ENCODE measurements at regions not wholly inside any gene's neighbourhood (a gene's known extent, or its start where the extent isn't known, plus 50 kb on each side); places are given as distances from the start of the nearest gene placed in this dataset.

DNA sequence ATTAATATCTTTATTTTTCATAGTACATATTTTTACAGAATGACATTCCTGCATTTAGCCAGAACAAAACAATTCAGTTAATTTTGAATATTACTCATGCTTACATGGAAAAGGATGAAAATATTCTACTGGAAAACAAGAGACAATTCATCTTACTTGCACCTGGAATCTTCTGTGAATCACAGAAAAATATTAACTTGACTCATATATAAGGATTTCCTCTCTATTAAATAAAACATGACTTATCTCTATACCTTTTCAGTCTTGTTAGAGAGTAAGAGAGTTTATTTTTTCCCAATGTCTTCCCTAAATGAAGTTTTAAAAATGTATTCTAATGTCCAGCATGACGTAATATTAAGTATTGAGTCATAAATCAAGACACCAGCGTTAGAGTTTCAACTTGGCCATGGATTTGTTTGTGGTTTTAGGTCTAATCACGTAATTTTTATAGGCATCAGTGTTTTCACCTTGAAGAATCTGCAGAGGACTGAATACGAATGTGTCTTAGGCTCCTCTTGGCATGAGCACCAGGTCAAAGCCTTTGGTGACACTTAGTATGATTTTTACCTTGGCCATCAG, 445.1 kb upstream of the JAG1 start:
- Mint-ChIP-seq H3K9me3 (no peaks in the 10 kb centered on the region), H3K4me3 (no peak overlapping the region), H3K27me3 (ENCODE audit: insufficient read depth, low read depth, poor library complexity) (no peaks in the 10 kb centered on the region), H3K4me1 (no peaks in the 10 kb centered on the region), H3K36me3 (ENCODE audit: low read depth) (no peaks in the 10 kb centered on the region), H3K27ac (no peak overlapping the region)
- H4K20me1 ChIP-seq (replicated peaks; ENCODE audit: insufficient read depth): no peaks in the 10 kb centered on the region
- no peaks in the 10 kb centered on the region for H3K79me2 ChIP-seq (replicated peaks; ENCODE audit: insufficient read depth)
- H3K27me3 ChIP-seq (ENCODE audit: insufficient read depth): no peaks in the 10 kb centered on the region
- no peaks in the 10 kb centered on the region for H3F3A ChIP-seq (replicated peaks; ENCODE audit: low read depth)
- no peak overlapping the region for H3K4me2 ChIP-seq
- TF ChIP-seq EZH2phosphoT487 (IDR thresholded peaks at IDR 0.05; ENCODE audit: unreplicated experiment) (no peak), STAT1 (IDR thresholded peaks at IDR 0.05; ENCODE audit: unreplicated experiment) (no peak), EZH2 (IDR thresholded peaks at IDR 0.05; ENCODE audit: low read depth, unreplicated experiment) (no peak), ZNF114 (CRISPR knock-in tag; IDR thresholded peaks at IDR 0.05) (no peak), ZNF331 (CRISPR knock-in tag; IDR thresholded peaks at IDR 0.05; ENCODE audit: low read depth) (no peak), POLR2AphosphoS5 (IDR thresholded peaks at IDR 0.05; ENCODE audit: low read depth) (no peak), NANOG (IDR thresholded peaks at IDR 0.05; ENCODE audit: borderline replicate concordance) (no peak), CREB1 (CRISPR knock-in tag; IDR thresholded peaks at IDR 0.05; ENCODE audit: low read depth) (no peak), JUNB (IDR thresholded peaks at IDR 0.05; ENCODE audit: unreplicated experiment) (no peak)
- TF ChIP-seq, protein P1, sequence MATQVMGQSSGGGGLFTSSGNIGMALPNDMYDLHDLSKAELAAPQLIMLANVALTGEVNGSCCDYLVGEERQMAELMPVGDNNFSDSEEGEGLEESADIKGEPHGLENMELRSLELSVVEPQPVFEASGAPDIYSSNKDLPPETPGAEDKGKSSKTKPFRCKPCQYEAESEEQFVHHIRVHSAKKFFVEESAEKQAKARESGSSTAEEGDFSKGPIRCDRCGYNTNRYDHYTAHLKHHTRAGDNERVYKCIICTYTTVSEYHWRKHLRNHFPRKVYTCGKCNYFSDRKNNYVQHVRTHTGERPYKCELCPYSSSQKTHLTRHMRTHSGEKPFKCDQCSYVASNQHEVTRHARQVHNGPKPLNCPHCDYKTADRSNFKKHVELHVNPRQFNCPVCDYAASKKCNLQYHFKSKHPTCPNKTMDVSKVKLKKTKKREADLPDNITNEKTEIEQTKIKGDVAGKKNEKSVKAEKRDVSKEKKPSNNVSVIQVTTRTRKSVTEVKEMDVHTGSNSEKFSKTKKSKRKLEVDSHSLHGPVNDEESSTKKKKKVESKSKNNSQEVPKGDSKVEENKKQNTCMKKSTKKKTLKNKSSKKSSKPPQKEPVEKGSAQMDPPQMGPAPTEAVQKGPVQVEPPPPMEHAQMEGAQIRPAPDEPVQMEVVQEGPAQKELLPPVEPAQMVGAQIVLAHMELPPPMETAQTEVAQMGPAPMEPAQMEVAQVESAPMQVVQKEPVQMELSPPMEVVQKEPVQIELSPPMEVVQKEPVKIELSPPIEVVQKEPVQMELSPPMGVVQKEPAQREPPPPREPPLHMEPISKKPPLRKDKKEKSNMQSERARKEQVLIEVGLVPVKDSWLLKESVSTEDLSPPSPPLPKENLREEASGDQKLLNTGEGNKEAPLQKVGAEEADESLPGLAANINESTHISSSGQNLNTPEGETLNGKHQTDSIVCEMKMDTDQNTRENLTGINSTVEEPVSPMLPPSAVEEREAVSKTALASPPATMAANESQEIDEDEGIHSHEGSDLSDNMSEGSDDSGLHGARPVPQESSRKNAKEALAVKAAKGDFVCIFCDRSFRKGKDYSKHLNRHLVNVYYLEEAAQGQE (IDR thresholded peaks at IDR 0.05; ENCODE audit: unreplicated experiment): no peak
- TF ChIP-seq, protein P2, sequence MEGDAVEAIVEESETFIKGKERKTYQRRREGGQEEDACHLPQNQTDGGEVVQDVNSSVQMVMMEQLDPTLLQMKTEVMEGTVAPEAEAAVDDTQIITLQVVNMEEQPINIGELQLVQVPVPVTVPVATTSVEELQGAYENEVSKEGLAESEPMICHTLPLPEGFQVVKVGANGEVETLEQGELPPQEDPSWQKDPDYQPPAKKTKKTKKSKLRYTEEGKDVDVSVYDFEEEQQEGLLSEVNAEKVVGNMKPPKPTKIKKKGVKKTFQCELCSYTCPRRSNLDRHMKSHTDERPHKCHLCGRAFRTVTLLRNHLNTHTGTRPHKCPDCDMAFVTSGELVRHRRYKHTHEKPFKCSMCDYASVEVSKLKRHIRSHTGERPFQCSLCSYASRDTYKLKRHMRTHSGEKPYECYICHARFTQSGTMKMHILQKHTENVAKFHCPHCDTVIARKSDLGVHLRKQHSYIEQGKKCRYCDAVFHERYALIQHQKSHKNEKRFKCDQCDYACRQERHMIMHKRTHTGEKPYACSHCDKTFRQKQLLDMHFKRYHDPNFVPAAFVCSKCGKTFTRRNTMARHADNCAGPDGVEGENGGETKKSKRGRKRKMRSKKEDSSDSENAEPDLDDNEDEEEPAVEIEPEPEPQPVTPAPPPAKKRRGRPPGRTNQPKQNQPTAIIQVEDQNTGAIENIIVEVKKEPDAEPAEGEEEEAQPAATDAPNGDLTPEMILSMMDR (conservative IDR thresholded peaks at IDR 0.05; ENCODE audit: low read depth in 2 of 2): no peak
- TF ChIP-seq, protein P3, sequence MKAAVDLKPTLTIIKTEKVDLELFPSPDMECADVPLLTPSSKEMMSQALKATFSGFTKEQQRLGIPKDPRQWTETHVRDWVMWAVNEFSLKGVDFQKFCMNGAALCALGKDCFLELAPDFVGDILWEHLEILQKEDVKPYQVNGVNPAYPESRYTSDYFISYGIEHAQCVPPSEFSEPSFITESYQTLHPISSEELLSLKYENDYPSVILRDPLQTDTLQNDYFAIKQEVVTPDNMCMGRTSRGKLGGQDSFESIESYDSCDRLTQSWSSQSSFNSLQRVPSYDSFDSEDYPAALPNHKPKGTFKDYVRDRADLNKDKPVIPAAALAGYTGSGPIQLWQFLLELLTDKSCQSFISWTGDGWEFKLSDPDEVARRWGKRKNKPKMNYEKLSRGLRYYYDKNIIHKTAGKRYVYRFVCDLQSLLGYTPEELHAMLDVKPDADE (IDR thresholded peaks at IDR 0.05): no peak
- TF ChIP-seq, protein P4, sequence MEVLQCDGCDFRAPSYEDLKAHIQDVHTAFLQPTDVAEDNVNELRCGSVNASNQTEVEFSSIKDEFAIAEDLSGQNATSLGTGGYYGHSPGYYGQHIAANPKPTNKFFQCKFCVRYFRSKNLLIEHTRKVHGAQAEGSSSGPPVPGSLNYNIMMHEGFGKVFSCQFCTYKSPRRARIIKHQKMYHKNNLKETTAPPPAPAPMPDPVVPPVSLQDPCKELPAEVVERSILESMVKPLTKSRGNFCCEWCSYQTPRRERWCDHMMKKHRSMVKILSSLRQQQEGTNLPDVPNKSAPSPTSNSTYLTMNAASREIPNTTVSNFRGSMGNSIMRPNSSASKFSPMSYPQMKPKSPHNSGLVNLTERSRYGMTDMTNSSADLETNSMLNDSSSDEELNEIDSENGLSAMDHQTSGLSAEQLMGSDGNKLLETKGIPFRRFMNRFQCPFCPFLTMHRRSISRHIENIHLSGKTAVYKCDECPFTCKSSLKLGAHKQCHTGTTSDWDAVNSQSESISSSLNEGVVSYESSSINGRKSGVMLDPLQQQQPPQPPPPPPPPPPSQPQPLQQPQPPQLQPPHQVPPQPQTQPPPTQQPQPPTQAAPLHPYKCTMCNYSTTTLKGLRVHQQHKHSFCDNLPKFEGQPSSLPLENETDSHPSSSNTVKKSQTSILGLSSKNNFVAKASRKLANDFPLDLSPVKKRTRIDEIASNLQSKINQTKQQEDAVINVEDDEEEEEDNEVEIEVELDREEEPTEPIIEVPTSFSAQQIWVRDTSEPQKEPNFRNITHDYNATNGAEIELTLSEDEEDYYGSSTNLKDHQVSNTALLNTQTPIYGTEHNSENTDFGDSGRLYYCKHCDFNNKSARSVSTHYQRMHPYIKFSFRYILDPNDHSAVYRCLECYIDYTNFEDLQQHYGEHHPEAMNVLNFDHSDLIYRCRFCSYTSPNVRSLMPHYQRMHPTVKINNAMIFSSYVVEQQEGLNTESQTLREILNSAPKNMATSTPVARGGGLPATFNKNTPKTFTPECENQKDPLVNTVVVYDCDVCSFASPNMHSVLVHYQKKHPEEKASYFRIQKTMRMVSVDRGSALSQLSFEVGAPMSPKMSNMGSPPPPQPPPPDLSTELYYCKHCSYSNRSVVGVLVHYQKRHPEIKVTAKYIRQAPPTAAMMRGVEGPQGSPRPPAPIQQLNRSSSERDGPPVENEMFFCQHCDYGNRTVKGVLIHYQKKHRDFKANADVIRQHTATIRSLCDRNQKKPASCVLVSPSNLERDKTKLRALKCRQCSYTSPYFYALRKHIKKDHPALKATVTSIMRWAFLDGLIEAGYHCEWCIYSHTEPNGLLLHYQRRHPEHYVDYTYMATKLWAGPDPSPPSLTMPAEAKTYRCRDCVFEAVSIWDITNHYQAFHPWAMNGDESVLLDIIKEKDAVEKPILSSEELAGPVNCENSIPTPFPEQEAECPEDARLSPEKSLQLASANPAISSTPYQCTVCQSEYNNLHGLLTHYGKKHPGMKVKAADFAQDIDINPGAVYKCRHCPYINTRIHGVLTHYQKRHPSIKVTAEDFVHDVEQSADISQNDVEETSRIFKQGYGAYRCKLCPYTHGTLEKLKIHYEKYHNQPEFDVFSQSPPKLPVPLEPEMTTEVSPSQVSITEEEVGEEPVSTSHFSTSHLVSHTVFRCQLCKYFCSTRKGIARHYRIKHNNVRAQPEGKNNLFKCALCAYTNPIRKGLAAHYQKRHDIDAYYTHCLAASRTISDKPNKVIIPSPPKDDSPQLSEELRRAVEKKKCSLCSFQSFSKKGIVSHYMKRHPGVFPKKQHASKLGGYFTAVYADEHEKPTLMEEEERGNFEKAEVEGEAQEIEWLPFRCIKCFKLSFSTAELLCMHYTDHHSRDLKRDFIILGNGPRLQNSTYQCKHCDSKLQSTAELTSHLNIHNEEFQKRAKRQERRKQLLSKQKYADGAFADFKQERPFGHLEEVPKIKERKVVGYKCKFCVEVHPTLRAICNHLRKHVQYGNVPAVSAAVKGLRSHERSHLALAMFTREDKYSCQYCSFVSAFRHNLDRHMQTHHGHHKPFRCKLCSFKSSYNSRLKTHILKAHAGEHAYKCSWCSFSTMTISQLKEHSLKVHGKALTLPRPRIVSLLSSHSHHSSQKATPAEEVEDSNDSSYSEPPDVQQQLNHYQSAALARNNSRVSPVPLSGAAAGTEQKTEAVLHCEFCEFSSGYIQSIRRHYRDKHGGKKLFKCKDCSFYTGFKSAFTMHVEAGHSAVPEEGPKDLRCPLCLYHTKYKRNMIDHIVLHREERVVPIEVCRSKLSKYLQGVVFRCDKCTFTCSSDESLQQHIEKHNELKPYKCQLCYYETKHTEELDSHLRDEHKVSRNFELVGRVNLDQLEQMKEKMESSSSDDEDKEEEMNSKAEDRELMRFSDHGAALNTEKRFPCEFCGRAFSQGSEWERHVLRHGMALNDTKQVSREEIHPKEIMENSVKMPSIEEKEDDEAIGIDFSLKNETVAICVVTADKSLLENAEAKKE (CRISPR knock-in tag; IDR thresholded peaks at IDR 0.05): no peak
- H3K4me1 ChIP-seq (ENCODE audit: insufficient read depth): no peaks in the 10 kb centered on the region
- H3K36me3 ChIP-seq (ENCODE audit: insufficient read depth): no peaks in the 10 kb centered on the region
- H3K9me2 ChIP-seq (ENCODE audit: insufficient read depth): no peaks in the 10 kb centered on the region
- DNase-seq (ENCODE audit: low spot score) (no peak), ATAC-seq (no peak)
- H3K27ac ChIP-seq (ENCODE audit: low read depth): no peak overlapping the region
- no peak overlapping the region for H3K4me3 ChIP-seq
- no peak overlapping the region for H2AFZ ChIP-seq

Data from GM23338 (cell line).